T follicular helper cell (primary cell): ENCODE measurements at regions not wholly inside any gene's neighbourhood (a gene's known extent, or its start where the extent isn't known, plus 50 kb on each side); places are given as distances from the start of the nearest gene placed in this dataset.
"Not testable (repeated sequence)": the region's sequence is repeated elsewhere in the genome, so short reads cannot be mapped to it uniquely, and the experiment has no call there.

Experiments
- DNase-seq: peaks from one replicate; pipeline ENCODE4 v3.0.0-alpha.2; 2020; ENCODE audit warnings: low read depth

DNA sequence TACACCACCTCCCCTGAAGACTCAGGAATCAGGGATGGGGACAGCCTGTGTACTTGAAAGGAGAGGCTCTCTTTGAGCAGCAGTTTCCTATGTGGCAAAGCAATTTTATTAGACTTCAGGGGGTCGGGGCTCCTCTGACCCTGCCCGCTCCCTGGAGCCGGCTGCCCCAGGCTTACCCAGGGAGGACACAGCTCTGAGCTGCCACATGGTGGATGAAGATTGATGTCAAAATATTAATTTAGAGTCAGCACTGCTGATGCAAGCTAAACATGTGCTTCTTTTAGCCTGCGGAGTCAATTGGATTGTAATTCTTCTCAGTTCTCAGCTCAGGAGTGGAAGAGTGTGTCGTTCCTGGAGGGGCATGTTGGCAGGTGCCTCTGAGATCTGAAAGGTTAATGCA, 606.1 kb downstream of the KIF4B start:
- no peak for DNase-seq

DNA sequence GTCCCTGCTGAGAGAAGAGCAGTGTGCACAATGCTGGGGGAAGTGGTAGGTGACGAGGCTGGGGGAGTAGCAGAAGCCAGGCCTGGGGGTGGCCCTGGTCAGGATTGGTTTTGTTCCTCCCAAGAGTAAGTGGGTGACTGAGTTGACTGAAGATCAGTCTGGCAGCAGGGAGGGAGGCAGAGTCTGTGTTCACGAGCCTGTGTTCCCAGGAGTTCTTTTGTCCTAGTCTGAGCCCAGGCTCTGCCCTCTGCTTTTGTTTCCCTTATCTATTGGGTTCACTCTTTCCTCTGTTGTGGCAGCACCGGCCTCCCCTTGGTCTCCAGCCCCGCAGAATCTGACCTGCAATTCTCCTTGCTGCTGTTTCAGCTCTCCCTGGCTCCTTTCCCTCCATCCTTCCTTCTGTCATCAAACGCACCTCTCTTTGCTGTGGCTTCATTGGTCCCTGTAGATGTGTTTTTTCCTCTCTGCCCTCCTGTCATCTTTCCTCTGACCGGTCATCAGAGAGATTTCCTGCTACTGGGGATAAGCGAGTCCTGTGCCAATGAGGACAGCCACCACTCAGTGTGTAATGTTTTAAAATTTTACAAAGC, 607.4 kb downstream of the KIF4B start:
- no peak for DNase-seq

DNA sequence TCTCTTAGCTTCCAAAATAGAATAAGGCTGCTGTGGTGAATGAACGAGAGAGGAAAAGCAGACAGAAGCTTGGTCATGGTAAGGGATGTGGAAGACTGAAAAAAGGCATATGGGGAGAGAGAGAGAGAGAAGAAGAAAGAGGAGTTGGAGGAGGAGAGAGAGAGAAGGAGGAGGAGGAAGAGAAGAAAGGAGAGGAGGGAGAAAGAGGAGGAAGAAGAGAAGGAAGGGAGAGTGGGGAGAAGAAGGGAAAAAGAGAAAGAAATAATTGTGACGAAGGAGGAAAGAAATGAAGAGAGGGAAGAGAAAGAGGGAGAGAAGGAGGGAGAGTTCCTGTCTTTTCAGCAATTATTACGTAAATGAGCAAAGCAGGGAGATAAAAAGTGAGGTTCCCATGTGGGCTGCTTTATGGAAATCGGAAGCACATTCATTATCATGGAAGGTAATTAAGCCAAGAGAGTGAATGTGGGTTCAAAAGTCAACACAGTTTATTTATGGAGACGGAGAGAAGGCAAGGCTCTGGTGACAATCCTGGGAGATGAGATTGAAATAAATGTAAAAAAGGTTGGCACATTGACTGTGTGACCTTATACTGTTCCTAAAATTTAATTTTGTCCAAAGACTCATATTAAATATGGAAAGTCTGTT, 611.2 kb downstream of the KIF4B start:
- no peak for DNase-seq

DNA sequence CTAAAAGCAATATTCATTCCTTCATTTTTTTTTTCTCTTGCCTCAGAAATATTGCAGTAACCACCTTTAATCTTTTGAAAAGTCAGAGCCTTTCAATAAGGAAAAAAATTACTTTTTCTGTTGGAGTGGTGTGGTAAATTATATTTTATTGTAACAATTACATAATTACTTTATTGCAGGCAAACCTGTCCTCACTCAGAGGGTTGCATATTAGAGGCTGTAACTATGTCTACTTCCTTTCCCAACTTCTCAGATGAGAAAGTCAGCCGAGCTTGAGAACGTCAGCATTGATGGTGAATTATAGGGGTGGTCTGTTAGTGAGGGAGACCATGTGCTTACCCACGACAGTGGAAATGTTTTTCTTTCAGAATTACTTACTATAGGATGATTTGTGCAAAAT, 611.8 kb downstream of the KIF4B start:
- DNase-seq = no peak

DNA sequence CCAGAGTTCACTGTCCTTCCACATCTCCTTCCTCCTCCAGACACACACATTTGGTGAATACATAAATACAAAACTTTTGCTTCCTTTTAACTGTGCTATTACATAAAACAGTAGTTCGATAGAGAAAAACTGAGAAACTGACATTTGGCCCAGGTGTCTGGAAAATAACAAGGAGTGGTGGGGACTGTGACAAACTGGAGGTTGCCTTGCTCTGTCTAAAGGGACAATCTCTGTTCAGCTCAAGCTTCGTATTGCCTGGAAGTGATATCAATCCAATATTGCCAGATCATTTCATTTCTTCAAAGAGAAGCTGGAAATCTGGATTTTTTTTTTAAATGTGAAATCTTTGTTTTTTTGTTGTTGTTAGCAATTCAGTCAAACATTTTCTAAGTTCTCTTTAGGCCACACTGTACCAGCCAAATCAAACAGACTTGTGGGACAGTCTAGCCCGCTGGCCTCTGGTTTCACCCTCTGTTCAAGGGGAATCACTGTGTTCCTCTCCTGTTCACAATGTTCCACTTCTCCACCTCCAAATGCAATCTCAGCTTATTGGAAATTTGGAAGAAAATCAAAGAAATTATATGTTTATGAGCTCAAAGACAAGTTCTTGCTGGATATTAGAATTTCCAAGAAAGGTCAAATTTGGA, 612.5 kb downstream of the KIF4B start:
- DNase-seq = no peak

DNA sequence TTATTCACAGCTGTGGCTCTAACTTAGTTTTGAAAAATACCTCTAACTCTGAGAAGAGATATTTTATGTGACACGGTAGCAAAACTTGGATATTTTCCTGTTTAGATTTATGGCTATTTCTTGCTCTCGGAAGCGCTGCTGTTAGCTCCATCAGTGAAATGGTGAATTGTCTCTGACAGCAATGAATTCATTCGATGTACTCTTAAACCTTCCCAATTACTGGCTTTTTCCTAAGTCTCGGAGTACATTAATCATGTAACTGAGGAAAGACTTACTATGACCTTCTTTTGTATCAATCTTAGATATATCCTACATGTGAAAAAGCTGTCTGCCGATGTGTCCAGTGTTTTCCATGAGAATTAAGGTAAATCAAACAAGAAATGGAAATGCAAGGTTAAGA, 613.0 kb downstream of the KIF4B start:
- no peak for DNase-seq

DNA sequence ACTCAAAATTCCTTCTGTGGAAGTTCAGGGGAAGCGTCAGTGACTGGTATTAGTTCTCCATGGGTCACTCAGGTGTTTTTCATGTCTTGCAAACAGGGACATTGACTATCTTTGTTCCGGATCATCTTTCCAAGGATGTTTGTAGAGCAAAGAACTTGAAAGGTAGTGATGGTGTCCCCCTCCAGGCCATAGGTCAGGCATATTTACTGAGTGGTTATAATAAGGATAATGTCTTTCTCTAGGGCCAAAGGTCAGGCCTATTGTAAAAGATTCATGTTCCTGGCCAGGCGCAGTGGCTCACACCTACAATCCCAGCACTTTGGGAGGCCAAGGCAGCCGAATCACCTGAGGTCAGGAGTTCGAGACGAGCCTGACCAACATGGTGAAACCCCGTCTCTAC, 614.8 kb downstream of the KIF4B start:
- no peak for DNase-seq

DNA sequence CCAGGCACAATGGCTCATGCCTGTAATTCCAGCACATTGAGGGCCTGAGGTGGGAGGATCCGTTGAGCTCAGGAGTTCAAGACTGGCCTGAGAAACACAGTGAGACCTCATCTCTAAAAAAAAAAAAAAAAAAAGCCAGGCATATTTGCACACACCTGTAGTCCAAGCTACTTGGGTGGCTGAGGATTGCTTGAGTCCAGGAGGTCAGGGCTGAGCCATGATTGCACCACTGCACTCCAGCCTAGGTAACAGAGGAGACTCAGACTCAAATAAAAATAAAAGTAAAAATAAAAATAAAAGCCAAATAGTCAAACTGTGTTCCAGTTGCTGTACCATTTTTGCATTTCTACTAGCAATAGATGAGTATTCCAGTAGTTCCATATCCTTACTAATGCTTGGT, 616.0 kb downstream of the KIF4B start:
- no peak for DNase-seq

DNA sequence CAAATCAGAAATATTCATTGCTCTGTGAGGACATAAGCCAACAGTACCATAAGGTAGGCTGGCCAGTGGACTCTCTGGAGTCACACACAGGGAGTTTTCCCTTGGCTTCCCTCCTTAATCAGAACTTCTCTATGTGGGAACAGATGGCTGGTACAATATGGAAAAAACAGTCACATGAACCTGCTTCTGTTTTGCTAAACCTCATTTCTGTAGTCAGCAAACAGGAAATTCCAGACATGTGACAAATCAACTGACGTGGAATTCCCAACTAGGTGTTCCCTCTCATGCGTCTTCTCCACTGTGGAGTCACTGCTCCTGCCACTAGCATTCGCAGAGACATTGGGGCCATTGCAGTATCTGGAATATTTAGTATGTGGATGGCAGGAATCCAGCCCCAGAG, 617.6 kb downstream of the KIF4B start:
- no peak for DNase-seq

DNA sequence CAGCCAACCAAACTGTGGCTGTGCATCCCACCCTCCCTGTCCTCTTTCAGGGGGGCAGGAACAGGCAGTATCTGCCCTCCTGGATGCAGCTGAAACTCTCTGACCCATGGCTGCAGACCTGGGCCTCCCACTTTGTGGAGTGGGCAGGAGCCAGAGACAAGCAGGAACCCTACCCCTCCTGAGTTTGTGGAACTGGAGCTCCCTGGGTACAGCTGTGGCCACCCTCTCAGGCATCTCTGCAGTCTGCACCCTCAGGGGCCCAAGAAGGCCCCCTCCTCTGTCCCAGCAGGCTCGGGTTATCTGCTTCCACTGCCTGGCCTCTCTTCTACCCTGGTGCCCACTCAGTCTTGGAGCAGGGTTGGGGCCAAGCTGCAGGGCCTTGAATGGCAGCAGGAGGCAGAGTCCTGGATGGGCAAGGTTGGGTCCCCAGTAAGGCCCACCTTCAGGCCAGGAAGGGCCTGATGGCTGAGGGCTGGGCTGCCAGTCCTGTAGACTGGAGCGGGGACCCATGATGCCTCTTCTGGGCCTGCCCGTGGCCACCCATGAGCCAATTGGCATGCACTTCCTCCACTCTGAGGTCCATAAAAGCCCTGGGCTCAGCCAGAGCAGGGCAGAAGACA, 619.9 kb downstream of the KIF4B start:
- no peak for DNase-seq

DNA sequence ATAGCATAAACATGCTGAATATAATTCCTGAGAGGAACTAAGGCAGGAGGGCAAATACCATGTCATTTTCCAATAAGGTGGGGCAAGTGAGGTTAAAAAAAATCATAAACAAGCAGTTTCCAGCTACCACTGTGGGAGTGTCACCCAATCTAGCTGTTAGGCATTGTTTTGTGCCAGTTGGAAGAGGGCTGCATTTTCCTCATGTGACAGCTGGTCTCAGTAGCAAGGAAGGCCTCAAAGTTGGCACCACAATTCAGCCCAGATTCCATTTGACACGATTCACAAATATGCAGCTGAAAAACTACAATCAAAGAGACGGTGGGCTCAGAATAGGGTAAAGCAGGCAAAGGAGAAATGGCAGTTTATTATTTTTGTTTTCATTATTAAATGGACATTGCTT, 636.1 kb downstream of the KIF4B start:
- DNase-seq = no peak

DNA sequence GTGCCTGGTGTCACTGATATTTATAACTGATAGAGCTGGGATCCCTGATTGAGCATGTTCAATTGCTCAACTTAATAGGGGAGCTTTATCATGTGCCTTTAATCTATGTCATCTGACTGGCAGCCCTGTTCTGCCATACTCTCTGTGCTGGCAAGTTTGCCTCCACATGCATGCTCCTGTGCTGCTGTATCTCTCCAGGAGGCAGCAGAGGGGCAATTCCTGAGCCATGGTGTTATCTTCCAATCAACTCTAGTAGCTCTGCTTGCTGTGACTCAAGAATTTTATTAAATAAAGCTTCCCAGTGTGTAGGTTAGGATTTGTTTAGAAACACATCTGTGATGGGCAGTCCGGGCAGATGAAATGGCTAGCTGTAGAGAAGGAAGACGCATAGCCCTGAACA, 642.0 kb downstream of the KIF4B start:
- no peak for DNase-seq

DNA sequence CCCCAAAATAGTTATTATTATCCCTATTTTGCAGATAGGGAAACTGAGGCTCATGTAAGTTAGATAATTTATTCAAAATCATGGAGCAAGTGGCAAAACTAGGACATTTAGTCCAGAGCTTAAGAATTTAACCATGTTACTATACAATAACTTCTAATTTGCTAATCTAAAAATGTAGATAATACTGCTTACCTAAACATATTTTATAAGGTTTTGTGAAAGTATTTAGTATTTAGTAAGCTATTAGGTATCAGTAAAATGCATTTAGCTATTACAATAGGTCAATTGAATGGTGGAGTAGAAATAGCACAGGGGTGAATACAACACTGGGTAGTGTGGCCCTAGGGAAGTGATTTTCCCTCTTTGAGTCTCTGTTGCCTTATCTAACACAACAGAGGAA, 648.3 kb downstream of the KIF4B start:
- DNase-seq = no peak

DNA sequence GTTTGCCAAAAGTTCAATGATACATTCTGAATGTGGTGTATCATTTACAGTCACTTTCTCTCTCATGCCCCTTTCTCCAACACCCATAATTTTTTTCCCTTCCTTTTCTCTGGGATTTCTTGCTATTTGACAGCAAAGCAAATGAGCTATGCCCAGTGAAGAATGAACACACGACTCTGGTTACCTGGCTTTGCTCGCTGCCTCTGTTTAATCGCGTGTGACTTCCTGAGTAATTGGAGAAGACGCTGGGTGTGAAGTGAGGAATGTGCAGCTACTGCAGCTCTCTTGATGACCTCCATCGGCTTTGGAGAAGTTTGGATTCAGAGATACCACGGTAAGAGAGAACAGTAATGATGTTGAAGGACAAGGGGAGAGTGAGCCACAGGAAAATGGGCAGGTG, 651.8 kb downstream of the KIF4B start:
- DNase-seq = no peak

DNA sequence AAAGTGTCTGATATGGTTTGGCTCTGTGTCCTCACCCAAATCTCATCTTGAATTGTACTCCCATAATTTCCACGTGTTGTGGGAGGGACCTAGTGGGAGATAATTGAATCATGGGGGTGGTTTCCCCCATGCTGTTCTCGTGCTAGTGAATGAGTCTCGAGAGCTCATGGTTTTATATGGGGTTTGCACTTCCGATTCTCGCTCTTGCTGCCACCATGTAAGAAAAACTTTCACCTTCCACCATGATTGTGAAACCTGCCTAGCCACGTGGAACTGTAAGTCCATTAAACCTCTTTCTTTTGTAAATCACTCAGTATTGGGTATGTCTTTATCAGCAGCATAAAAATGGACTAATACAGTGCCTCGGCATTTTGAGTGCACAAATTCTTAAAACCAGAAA, 655.0 kb upstream of the SGCD start:
- not testable (repeated sequence) for DNase-seq

DNA sequence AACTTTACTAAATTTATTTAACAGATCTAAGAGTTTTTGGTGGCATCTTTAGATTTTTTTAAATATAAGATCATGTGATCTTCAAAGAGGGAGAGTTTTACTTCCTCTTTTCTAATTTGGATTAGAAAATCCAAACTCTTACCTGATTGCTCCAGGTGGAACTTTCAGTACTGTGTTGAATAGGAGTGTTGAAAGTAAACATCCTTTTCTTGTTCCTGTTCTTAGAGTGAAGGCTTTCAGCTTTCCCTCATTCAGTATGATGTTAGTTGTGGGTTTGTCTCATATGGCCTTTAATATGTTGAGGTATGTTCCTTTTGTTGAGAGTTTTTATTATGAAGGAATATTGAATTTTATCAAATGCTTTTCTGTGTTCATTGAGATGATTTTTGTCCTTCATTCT, 650.0 kb upstream of the SGCD start:
- no peak for DNase-seq

DNA sequence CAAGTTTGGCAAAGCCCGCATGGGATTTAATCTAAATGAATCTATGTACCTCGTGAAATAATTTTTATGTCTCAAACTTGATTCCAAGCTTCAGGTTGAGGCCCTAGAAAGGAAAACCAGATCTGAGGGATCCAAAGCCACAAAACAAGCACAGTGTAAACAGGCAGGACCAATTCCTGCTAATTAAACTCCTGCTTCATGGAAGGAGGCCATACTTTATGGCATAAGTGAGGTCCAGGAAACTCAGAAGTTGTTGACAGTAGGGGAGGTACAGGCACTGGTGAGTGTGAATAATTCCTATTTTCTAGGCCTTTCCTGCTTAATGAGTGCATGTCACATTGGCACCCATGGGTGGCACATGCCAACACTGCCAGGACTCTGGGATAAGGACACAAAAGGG, 648.6 kb upstream of the SGCD start:
- no peak for DNase-seq

DNA sequence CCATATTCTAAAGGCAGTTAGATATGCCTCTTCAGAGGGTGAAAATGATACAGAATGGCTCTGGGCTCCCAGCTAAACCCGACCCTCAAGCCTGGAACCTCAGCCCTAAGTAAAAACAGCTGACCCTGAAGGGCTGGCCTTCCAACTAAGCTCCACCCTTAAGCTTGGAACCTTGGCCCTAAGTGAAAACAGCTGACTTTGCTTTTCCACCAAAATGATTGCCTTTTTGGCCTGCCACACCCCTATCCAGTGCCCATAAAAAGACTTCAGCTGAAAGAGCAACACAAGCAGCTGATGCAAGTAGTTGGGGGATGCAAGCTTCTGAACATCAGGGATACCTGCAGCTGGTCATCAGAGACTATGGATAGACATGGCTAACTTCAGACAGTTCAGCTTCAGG, 647.4 kb upstream of the SGCD start:
- DNase-seq = no peak

DNA sequence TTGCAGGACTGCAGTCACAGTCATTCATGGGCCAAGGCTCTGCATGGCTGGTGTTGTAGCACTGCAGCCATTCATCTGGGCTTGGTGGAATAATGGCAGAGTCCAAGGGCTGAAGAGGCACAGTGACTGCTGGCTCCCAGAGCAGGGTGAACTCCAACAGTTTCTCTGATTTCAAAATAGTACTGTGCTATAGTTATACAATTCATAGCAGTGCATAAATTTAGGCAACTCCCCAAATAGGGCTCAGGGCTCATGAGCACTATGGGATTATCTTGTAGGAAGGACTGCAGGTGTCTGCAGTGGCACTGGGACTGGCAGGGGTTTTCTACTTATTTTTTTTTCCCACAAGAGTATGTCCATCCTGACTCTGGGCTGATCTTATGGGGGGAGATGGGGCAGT, 642.5 kb upstream of the SGCD start:
- no peak for DNase-seq

DNA sequence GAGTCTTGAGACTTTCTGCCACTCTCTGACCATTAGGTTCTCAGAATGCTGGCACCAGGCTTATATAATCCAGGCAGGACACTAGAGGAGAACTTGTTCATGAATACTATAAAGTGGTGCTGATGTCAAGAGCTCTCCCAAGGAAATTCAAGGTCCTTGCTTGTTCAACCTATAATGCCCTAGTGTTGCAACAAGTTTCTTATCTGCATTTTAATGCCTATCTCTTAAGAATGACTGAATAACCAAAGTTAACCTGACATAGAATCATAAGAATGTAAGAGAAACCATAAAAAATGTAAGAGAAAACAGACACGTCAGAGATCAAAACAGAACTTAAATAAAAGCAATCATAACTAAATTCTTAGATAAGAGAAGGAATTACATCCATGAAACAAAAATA, 640.8 kb upstream of the SGCD start:
- DNase-seq = no peak

DNA sequence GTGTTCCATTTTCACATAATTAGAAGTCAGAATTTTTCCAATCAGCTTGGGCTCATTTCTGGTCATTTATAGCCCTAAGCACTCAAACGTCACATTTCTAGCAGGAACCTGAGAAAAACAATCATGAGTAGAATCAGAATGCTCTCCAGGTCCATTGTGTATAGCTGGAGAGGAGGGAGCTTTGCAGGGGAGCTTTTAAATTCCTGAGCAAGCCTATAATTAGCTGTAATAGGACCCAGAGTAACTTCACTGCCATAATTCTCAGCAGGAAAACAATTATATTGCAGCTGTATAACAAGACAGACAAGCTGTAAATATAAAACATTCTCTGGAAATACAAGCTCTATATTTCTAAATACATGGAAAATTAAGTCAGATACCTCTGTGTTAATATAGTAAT, 637.6 kb upstream of the SGCD start:
- DNase-seq = no peak

DNA sequence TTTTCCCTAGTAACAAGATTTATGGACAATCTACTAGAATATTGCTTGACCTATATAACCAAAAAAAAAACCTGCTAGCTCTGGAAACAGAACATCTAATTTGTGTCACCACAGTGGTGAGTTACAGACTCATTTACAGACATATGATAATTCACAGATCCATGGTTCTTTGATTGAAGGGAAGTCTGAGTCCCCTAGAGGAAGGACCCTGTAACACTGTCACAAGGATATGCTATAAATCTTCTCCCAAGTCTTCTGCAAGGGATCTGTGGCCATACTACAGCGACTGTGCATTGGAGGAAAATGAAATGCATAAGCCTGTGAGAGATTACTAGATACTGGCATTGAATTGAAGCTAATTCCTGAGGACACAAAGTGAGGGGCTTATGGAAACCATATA, 630.6 kb upstream of the SGCD start:
- DNase-seq = no peak

DNA sequence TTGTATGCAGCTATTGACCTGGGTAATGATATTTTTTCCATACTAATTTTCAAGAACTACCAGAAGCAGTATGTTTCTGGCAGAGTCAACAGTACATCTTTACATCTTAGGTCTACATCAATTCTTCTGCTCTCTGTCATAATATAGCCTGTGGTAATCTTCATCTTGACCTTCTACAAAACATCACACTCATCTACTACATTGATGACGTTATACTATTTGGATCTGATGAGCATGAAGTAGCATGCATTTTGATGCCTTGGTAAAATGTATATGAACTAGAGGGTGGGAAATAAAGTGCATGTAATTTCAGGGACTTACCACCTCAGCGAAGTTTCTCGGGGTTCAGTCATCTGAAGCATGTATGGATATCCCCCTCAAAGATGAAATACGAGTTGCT, 629.7 kb upstream of the SGCD start:
- DNase-seq = no peak

DNA sequence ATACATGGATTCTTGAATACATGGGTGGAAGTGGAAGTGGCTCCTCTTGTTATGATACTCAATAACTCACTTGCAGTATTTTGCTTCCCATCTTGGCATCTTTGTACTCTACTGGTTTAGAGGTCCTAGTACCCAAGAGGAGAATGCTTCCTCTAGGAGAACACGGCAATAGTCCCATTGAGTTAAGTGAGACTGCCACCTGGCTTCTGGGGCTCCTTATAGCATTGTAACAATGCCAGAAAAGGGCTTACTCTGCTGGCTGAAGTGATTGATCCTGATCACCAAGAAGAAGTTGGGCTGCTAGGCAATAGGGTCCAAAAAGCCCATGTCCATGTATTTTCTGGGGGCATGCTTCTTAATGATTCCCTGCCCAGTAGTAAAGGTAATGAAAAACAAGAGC, 627.6 kb upstream of the SGCD start:
- DNase-seq = no peak
